CD4-positive, alpha-beta memory T cell (primary cell): ENCODE measurements at regions not wholly inside any gene's neighbourhood (a gene's known extent, or its start where the extent isn't known, plus 50 kb on each side); places are given as distances from the start of the nearest gene placed in this dataset.
A peak's percentile ranks its signal among the peaks of the same experiment; 100 is the strongest.

Experiments used
- CTCF ChIA-PET: fragments of 350-600 bp; sonication (Branson Sonifier 250); formaldehyde crosslinking; loops from one replicate; lab custom pipeline; 2021; ENCODE audit warnings: inconsistent platforms; ENCODE audit not compliant: partially characterized antibody; lab: Charles Lee
- POLR2A ChIA-PET: fragments of 350-600 bp; sonication (Branson Sonifier 250); formaldehyde crosslinking; loops from one replicate; lab custom pipeline; 2021; ENCODE audit not compliant: partially characterized antibody; lab: Charles Lee
- DNase-seq, 5 donors: peaks; one replicate each; pipeline versions ENCODE4 v3.0.0 to v3.0.0-alpha.2; 2020 to 2022; ENCODE audit warnings: mixed read lengths in 1 of 5
- H3K27ac ChIP-seq: one replicate; pipeline ENCODE4 v1.7.0; 2013; ENCODE audit warnings: low read depth, low read length
- H3K27me3 ChIP-seq: 2 replicates; pipeline ENCODE4 v1.7.0; 2013; ENCODE audit warnings: mild to moderate bottlenecking, low read length, moderate library complexity; ENCODE audit not compliant: insufficient read depth
- H3K36me3 ChIP-seq: 2 replicates; pipeline ENCODE4 v1.7.0; 2013; ENCODE audit warnings: mild to moderate bottlenecking, low read length, moderate library complexity; ENCODE audit not compliant: insufficient read depth
- H3K4me1 ChIP-seq: 2 replicates; pipeline ENCODE4 v1.7.0; 2013; ENCODE audit warnings: mild to moderate bottlenecking, low read length, moderate library complexity; ENCODE audit not compliant: insufficient read depth
- H3K4me3 ChIP-seq, 2 donors: one replicate each; pipeline ENCODE4 v1.7.0; 2013; ENCODE audit warnings: low read length in 2 of 2, mild to moderate bottlenecking in 1 of 2
- H3K9me3 ChIP-seq, 2 donors: one replicate each; pipeline ENCODE4 v1.7.0; 2013; ENCODE audit warnings: low read length in 2 of 2, control low read depth in 1 of 2; ENCODE audit not compliant: control insufficient read depth in 1 of 2
- H3K27ac Mint-ChIP-seq, 7 donors: one replicate each; pipeline ENCODE4 v1.8.0; 2020 to 2021; ENCODE audit warnings: mixed read lengths in 7 of 7, mild to moderate bottlenecking in 6 of 7, inconsistent platforms in 3 of 7, moderate library complexity in 3 of 7
- H3K27me3 Mint-ChIP-seq, 2 donors: one replicate each; pipeline ENCODE4 v1.8.0; 2020 to 2021; ENCODE audit warnings: mixed read lengths in 2 of 2
- H3K36me3 Mint-ChIP-seq, 2 donors: one replicate each; pipeline ENCODE4 v1.8.0; 2020 to 2021; ENCODE audit warnings: mixed read lengths in 2 of 2, inconsistent platforms in 1 of 2, mild to moderate bottlenecking in 1 of 2
- H3K4me1 Mint-ChIP-seq, 4 donors: one replicate each; pipeline ENCODE4 v1.8.0; 2020 to 2021; ENCODE audit warnings: mixed read lengths in 4 of 4, mild to moderate bottlenecking in 1 of 4
- H3K4me3 Mint-ChIP-seq, 8 donors: one replicate each; pipeline ENCODE4 v1.8.0; 2020 to 2021; ENCODE audit warnings: mixed read lengths in 8 of 8, mild to moderate bottlenecking in 7 of 8, moderate library complexity in 6 of 8, inconsistent platforms in 3 of 8
- H3K9me3 Mint-ChIP-seq, 8 donors: one replicate each; pipeline ENCODE4 v1.8.0; 2020 to 2021; ENCODE audit warnings: mixed read lengths in 8 of 8, mild to moderate bottlenecking in 5 of 8, inconsistent platforms in 3 of 8, moderate library complexity in 1 of 8
- intact Hi-C: fragments of 100-400 bp; cut with micrococcal nuclease; formaldehyde crosslinking; loops from one replicate; pipeline ENCODE4 v1.15.1; 2023

- Histone ChIP-seq H3K4me3 (no peak overlapping the region), H3K36me3 (no peaks in the 10 kb centered on the region), H3K4me1 (no peaks in the 10 kb centered on the region), H3K27ac (no peak overlapping the region), H3K27me3 (no peaks in the 10 kb centered on the region), H3K9me3 (no peaks in the 10 kb centered on the region)
- Mint-ChIP-seq H3K4me1 (no peaks in the 10 kb centered on the region), H3K36me3 (no peaks in the 10 kb centered on the region), H3K27ac (no peak overlapping the region), H3K9me3 (peaks cover 0 to 4% (median 0%) of the 10 kb centered on the region in 8 donors), H3K27me3 (peaks cover 0 to 1% of the 10 kb centered on the region in 2 donors), H3K4me3 (no peak overlapping the region)
- no peak for DNase-seq
- ChIA-PET POLR2A (no interaction called here), CTCF (no interaction called here)
- intact Hi-C loops, result no loop called here
Measured at GRCh38 chr1:57951390-57951789, 527.5 kb upstream of the DAB1 start.

- no peak overlapping the region for H3K27ac ChIP-seq
- no peaks in the 10 kb centered on the region for H3K9me3 ChIP-seq
- H3K4me1 ChIP-seq, result no peaks in the 10 kb centered on the region
- Mint-ChIP-seq H3K27ac (no peak overlapping the region), H3K36me3 (no peaks in the 10 kb centered on the region), H3K9me3 (peaks cover 0 to 5% (median 0%) of the 10 kb centered on the region in 8 donors), H3K27me3 (peaks cover 0 to 2% of the 10 kb centered on the region in 2 donors), H3K4me1 (no peaks in the 10 kb centered on the region), H3K4me3 (no peak overlapping the region)
- intact Hi-C loops, result no loop called here
- DNase-seq, result no peak
- H3K36me3 ChIP-seq, result no peaks in the 10 kb centered on the region
- CTCF ChIA-PET, result no interaction called here
- H3K27me3 ChIP-seq, result no peaks in the 10 kb centered on the region
- H3K4me3 ChIP-seq, result no peak overlapping the region
- POLR2A ChIA-PET, result no interaction called here
Measured at GRCh38 chr1:57949168-57949567, 525.3 kb upstream of the DAB1 start.

GRCh38 chr1:57947471-57947870 lies 523.6 kb upstream of the DAB1 start:
- Histone ChIP-seq H3K36me3 (no peaks in the 10 kb centered on the region), H3K27me3 (no peaks in the 10 kb centered on the region), H3K4me3 (no peak overlapping the region), H3K9me3 (no peaks in the 10 kb centered on the region), H3K4me1 (no peaks in the 10 kb centered on the region), H3K27ac (no peak overlapping the region)
- ChIA-PET POLR2A (interaction anchor here (0.6 kb wide), 1 partner anchor 197 kb away, joined by 3 read pairs; no protein-coding TSS in a partner anchor), CTCF (no interaction called here)
- Mint-ChIP-seq H3K36me3 (no peaks in the 10 kb centered on the region), H3K4me1 (no peaks in the 10 kb centered on the region), H3K27ac (no peak overlapping the region), H3K4me3 (no peak overlapping the region), H3K27me3 (peaks cover 0 to 3% of the 10 kb centered on the region in 2 donors), H3K9me3 (peaks cover 0 to 6% (median 0%) of the 10 kb centered on the region in 8 donors)
- intact Hi-C loops, result no loop called here
- no peak for DNase-seq

DNA sequence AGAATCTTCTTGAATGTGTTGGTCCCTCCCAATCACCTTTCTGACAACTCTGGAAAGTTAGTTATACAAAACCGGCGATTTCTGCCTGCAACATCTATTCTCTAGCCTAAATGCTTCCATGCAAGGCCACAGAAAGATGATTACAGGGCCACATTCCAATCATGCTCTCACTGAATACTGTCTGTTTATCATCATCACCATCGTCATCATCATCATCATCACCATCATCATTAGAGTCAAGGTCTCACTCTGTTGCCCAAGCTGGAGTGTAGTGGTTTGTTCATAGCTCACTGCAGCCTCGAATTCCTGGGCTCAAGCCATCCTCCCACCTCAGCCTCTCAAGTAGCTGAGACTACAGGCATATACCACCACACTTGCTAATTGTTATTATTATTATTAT lies 521.2 kb upstream of the DAB1 start:
- Histone ChIP-seq H3K27ac (no peak overlapping the region), H3K27me3 (no peaks in the 10 kb centered on the region), H3K9me3 (no peaks in the 10 kb centered on the region), H3K4me3 (no peak overlapping the region), H3K36me3 (no peaks in the 10 kb centered on the region), H3K4me1 (no peaks in the 10 kb centered on the region)
- Mint-ChIP-seq H3K27ac (no peak overlapping the region), H3K4me3 (no peak overlapping the region), H3K36me3 (no peaks in the 10 kb centered on the region), H3K4me1 (no peaks in the 10 kb centered on the region), H3K9me3 (peaks cover 0 to 9% (median 0%) of the 10 kb centered on the region in 8 donors), H3K27me3 (peaks cover 0 to 3% of the 10 kb centered on the region in 2 donors)
- ChIA-PET CTCF (no interaction called here), POLR2A (no interaction called here)
- DNase-seq, result no peak
- intact Hi-C loops, result no loop called here

- ChIA-PET POLR2A (no interaction called here), CTCF (no interaction called here)
- no peaks in the 10 kb centered on the region for H3K4me1 Mint-ChIP-seq
- no peak for DNase-seq
- H3K27ac Mint-ChIP-seq, result no peak overlapping the region
- Histone ChIP-seq H3K27me3 (no peaks in the 10 kb centered on the region), H3K9me3 (no peaks in the 10 kb centered on the region), H3K4me1 (no peaks in the 10 kb centered on the region), H3K27ac (no peak overlapping the region), H3K36me3 (no peaks in the 10 kb centered on the region), H3K4me3 (no peak overlapping the region)
- intact Hi-C loops, result no loop called here
- H3K9me3 Mint-ChIP-seq, result peaks cover 2 to 11% (median 6%) of the 10 kb centered on the region in 8 donors
- H3K4me3 Mint-ChIP-seq, result no peak overlapping the region
- H3K36me3 Mint-ChIP-seq, result no peaks in the 10 kb centered on the region
- peaks cover 0 to 3% of the 10 kb centered on the region in 2 donors for H3K27me3 Mint-ChIP-seq
Measured at GRCh38 chr1:57943365-57943764, 519.5 kb upstream of the DAB1 start.

- H3K4me1 ChIP-seq, result no peaks in the 10 kb centered on the region
- Mint-ChIP-seq H3K36me3 (no peaks in the 10 kb centered on the region), H3K27me3 (peaks cover 0 to 1% of the 10 kb centered on the region in 2 donors), H3K4me3 (no peak overlapping the region), H3K9me3 (peaks cover 0 to 10% (median 6%) of the 10 kb centered on the region in 8 donors), H3K4me1 (no peaks in the 10 kb centered on the region), H3K27ac (no peak overlapping the region)
- intact Hi-C loops, result no loop called here
- no peak for DNase-seq
- ChIA-PET POLR2A (no interaction called here), CTCF (no interaction called here)
- no peaks in the 10 kb centered on the region for H3K27me3 ChIP-seq
- no peak overlapping the region for H3K4me3 ChIP-seq
- no peaks in the 10 kb centered on the region for H3K36me3 ChIP-seq
- H3K27ac ChIP-seq, result no peak overlapping the region
- no peaks in the 10 kb centered on the region for H3K9me3 ChIP-seq
Measured at GRCh38 chr1:57934745-57935144, 510.9 kb upstream of the DAB1 start.

- Mint-ChIP-seq H3K9me3 (peaks cover 0 to 2% (median 0%) of the 10 kb centered on the region in 8 donors), H3K4me1 (no peaks in the 10 kb centered on the region), H3K4me3 (peak overlapping the region in 1 of 8 donors; percentile 17), H3K36me3 (no peaks in the 10 kb centered on the region), H3K27ac (no peak overlapping the region), H3K27me3 (peaks cover 0 to 1% of the 10 kb centered on the region in 2 donors)
- Histone ChIP-seq H3K27me3 (no peaks in the 10 kb centered on the region), H3K27ac (no peak overlapping the region), H3K4me1 (no peaks in the 10 kb centered on the region), H3K36me3 (no peaks in the 10 kb centered on the region), H3K4me3 (no peak overlapping the region), H3K9me3 (no peaks in the 10 kb centered on the region)
- intact Hi-C loops, result no loop called here
- ChIA-PET CTCF (no interaction called here), POLR2A (no interaction called here)
- no peak for DNase-seq
Measured at GRCh38 chr1:57927003-57927402, 503.1 kb upstream of the DAB1 start.
